HTR-8/SVneo (cell line): ENCODE measurements at regions not wholly inside any gene's neighbourhood (a gene's known extent, or its start where the extent isn't known, plus 50 kb on each side); places are given as distances from the start of the nearest gene placed in this dataset.
"Not testable (repeated sequence)": the region's sequence is repeated elsewhere in the genome, so short reads cannot be mapped to it uniquely, and the experiment has no call there.

Experiments used
- DNase-seq: peaks from one replicate; pipeline ENCODE4 v3.0.0; 2011; ENCODE audit warnings: low spot score, mixed read lengths; ENCODE audit not compliant: insufficient read length
- FAIRE-seq: peaks from 2 replicates; lab custom pipeline; 2011; peaks lifted over from hg19 to GRCh38; lab: Jason Lieb, UNC

GRCh38 chr4:8725071-8725841, 132.7 kb downstream of the CPZ start:
- DNase-seq (no peak), FAIRE-seq (no peak)

GRCh38 chr4:8724436-8725070, 132.0 kb downstream of the CPZ start:
- FAIRE-seq (no peak), DNase-seq (no peak)

DNA sequence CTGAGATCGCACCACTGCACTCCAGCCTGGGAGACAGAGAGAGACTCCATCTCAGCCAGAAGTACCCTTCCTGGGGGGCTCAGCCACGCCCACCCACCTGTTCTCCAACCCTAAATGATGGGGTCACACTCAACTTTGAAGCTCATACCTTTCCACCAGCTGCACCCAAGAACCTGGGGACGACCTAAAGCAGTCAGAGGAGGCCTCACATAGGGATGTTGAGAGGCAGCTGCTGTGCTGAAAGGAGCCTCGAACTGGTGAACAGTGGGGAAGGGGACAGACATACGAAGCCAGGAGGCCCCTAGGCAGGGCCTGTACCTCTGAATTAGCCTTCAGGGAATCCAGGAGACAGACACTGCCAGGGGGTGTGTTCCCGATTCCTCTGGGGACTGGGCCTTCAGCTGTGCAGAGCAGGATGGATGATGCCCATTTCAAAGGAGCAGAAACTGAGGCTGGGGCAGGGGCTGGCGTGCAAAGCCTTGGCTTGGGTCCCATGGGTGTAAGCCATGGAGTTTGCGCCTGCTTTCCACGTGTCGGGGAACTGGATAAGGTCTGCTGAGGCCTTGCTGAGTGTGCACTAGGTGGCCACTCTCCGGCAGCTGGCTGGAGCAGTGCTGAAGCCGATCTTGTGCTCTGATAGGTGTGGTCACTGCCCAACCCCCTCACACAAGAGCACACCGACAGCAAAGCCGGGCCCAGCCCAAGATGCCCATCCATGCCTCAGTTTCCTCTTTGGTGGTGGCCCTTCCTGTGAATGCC, 130.8 kb downstream of the CPZ start:
- FAIRE-seq, result no peak
- no peak for DNase-seq

DNA sequence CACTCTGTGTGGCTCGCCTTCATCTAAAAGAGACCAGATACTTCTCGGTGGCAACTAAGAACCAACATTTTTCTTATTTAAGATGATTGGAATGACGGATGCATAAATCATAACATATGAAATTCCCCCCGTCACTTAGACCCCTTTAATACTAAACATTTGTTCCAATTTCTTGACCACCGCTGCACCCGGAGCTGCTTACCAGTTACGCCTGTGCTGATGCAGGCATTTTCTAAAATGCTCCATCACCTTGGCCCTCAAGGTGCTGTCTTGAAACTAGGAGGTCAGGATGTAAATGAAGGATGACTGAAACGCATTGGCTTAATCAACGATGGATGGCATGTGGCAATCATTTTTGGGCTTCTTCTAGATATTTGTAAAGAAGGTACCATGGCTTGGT, 130.0 kb downstream of the CPZ start:
- DNase-seq (no peak), FAIRE-seq (no peak)

DNA sequence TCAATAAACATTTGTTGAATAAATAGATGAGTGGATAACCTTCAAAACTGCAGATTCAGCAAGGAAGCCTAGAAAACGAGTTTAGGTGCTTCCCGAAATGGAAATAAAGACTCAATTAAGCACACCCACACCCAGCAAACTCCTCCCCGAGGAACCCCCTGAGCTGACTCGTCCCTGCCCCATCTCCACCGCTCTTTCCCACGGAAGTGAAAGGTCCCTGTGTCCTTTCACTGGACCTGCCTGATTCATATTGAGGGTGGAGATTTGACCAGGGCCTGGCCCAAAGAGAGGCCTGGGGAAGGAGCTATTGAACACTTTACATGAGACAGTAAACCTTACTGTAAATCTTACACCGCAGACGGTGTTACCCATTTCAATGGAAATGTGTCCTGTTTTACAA, 129.1 kb downstream of the CPZ start:
- FAIRE-seq (no peak), DNase-seq (no peak)

- FAIRE-seq, result no peak
- no peak for DNase-seq
These were observed 126.9 kb downstream of the CPZ start for GRCh38 chr4:8719421-8719820.

DNA sequence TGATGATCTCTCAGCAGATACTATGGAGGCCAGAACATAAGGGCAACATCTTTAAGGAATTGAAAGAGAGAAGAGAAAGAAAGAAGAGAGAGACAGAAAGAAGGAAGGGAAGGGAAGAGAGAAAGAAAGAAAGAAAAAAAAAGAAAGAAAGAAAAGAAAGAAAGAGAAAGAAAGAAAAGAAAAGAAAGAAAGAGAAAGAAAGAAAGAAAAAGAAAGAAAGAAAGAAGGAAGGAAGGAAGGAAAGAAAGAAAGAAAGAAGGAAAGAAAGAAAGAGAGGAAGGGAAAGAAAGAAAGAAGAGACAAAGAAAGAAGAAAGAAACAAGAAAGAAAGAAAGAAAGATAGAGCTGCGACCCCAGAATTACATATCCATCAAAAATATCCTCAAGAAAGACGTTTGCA, 124.9 kb downstream of the CPZ start:
- not testable (repeated sequence) for FAIRE-seq, DNase-seq

DNA sequence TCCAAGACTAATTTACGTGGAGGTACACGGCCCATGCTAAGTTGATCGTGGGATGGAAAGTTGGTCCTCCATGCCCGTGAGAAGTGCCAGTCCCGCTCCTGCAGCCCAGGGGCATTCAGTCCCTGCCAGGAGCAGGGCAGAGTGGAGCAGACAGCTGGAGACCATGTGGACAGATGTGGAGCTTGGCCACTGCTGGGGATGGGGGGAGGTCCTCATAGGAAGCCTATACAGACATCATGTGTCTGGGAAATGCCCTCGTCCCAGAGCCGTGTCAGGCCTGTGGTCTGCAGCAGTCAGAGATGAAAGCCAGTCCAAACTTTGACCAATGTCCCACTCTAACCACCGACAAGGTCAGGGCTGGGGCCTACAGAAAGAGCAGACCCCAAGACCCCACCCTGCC, 118.4 kb downstream of the CPZ start:
- DNase-seq (no peak), FAIRE-seq (no peak)

DNA sequence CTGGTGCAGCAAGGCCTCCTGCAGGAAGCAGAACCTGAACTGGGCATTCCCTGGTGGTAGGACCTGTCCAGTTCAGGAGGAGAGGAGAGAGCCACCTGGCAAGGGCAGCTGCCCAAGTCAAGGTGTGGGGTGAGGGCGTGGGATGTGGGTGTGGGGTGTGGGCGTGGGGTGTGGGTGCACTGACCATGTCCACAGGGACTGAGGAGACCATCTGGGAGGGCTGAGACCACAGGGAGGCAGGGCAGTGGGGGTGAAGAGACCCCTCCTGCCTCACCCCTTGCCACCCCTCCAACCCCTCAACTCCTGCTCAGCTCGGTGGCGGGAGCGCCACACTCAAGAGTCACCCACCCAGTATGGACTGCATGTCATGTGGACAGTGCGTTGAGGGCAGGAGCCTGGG, 117.9 kb downstream of the CPZ start:
- DNase-seq, result no peak
- FAIRE-seq, result no peak

GRCh38 chr4:8709729-8710360, 117.3 kb downstream of the CPZ start:
- DNase-seq (no peak), FAIRE-seq (no peak)

DNA sequence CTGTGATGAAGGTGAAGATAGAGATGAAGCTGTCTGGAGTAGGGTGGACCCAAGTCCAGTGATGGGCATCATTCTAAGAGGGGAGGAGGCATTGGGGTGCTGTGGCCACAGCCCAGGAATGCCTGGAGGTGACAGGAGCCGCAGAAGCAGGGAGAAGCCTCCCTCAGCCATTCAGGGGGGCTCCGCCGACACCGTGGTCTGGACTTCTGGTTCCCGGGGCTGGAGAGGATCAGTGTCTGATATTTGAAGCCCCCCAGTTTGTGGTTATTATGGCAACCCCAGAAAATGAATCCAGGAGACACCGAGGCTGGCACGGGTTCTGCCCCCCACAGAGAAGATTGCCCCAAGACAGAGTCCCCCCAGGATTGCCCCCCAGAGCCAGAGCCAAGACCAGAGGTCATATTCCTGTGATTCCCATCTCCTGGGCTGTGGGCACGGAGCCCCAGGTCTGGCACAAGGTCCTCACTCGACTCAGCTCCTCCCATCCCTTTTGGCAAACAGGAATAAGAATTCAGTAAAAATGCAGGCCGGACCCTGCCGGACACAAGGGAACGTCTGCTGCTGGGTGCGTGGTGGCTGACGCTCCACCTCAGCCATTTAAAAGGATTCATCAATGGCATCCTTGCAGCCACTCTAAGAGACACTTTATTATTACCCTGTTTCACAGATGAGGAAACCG, 116.6 kb downstream of the CPZ start:
- DNase-seq, result no peak

DNA sequence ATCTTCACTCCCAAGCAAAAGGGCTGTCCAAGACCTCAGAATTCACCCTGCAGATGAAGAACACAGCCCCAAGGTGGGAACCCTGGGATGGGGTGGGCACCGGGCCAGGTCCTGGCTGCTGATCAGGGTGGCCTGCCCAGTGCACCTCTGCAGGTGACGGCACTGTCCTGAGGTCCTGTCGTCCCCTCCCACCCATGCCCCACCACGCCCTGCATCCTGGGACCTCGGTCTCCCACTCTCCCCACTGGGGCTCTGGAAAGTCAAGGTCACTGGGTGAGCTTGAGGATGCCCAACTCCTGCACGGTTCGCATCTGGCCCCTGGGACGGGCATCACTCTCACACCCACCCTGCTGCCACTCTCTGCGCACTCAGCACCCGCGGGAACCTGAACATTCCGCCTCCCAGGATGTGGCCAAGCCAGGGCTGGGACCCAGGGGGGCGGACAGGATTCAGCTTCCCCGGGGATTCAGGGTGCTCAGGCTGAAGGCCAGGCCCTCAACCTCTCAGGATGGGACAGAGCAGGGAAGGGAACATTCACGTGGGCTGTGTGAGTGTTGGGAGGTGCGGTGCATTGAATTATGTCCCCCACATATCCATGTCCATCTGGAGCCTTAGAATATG, 115.9 kb downstream of the CPZ start:
- DNase-seq (no peak), FAIRE-seq (no peak)

More for the DNA sequence above, 116.6 kb downstream of the CPZ start:
- FAIRE-seq, result no peak

DNA sequence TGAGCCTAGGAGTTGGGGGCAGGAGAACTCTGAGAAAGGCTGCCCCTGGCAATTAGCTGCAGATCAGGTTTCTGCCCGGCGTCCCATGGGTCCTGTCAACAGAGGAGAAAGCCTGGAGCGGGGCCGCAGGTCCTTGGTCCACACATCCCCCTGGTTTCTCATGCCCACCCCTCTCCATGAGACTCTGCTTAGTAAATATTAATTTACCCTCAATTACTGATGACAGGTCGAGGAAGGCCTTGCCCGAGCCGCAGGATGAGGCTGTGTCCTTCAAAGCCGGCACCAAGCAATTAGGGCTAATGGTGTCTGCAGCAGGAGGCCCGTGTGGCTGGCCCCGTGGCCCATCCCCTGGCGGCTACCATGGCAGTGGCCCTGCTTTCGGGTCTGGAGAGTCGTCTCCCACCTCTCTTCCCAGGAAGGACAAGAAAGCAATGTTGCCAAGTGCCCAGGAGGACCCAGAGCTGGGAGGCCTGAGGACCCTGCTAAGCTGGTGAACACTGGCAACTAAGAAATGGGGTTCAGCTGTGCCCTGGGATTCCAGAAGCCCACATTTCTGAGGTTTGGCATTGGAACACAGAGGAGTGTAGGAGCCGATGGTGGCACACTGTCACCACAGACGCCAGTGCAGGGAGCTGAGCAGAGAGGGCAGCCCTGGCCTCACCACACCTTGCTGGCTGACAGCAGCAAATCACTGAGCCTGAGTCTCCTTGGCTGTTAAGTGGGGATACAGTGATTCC, 114.6 kb downstream of the CPZ start:
- FAIRE-seq, result no peak
- no peak for DNase-seq

- FAIRE-seq (no peak), DNase-seq (no peak)
These were observed 113.9 kb downstream of the CPZ start for GRCh38 chr4:8706216-8707044.

DNA sequence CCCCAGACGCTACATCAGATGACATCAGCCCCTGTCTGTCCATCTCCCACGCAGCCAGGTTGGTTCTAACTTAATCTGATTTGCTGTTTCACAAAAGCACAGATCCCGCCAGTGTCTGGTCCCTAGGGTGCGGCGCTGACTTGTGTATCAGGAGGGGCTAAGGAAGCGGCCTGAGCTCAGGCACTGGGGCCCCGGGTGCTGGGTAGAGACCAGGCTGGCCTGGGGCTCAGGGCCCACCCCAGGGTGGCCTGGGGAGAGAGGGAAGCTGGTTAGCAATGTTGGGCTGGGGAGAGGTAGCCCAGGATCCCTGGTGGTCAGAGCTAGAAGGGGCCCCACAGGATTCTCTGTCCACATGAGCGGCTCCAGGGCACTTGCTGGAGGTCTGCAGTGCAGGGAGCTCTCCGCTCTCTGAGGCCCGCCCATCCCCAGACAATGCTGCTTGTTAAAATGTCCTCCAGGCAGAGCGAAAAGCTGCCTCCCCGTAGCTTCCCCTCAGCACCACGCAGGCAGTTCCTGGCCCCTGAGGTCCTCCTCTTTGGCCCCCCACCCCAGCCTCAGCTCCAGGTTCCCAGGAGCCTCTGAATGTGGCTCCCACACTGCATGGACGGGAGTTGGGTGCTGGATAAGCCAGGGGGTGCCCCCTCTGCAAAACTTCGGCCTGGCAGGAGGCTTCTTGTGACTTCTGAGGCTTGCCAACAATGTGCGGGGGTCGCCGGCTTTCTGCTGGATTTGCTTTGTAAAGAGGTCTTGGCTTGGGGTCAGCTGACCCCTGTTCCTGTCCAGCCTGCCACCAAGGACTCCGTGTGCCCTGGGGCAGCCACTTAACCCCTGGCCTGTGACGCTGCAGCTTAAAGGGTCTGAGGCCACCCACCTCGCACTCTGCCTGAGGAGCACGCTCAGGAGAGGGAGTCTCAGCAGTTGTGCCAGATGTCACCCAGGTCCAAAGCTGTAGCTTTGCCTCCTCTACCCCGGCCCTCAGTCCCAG, 112.9 kb downstream of the CPZ start:
- FAIRE-seq (no peak), DNase-seq (no peak)

- FAIRE-seq (no peak), DNase-seq (no peak)
These were observed 112.1 kb downstream of the CPZ start for GRCh38 chr4:8704632-8705031.

DNA sequence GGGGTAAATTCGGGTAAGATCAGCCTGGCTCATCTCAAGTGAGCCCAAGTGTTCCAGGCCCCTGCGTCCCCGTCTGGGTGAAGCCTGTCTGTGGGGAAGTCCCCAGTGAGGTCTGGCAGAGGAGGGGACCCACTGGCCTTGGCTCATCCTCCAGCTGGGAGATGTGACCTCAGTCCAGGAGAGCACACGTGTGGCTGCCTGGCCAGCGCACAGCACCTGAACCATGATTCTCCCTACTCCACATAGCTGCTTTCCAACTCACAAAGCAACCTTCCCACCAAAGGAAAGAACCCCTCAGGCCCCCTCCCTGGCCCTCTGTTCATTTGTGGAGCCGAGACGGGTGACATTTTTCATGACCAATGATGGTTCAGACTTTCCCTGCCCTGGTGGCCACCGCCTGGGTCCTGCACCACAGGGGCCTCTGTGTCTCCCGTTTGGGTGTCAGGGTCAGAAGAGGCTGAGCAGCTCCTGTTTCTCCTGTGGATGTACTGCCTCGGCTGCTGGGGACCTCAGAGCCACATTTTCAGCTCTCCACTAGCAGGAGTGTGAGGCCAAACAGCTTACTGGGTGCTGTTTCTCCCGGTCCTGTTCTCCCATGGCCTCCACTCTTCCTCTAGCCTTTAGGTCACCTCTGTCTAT, 111.4 kb downstream of the CPZ start:
- no peak for FAIRE-seq
- DNase-seq, result no peak
